SK-N-SH treated with all-trans-retinoic acid at 6 μM for 48 hours (cell line): ENCODE measurements at regions not wholly inside any gene's neighbourhood (a gene's known extent, or its start where the extent isn't known, plus 50 kb on each side); places are given as distances from the start of the nearest gene placed in this dataset.

ENCODE experiments used
- BACH2 ChIP-seq: fragments of 250-450 bp; sonication (Bioruptor Pico); IDR thresholded peaks from 2 replicates; pipeline ENCODE4 v1.9.0; 2021; ENCODE audit warnings: mild to moderate bottlenecking, borderline replicate concordance
- CSDC2 ChIP-seq: fragments of 250-450 bp; sonication (Bioruptor Pico); IDR thresholded peaks from 2 replicates; pipeline ENCODE4 v1.5.0; 2020; ENCODE audit warnings: mild to moderate bottlenecking, moderate library complexity
- ESRRG ChIP-seq: fragments of 250-450 bp; sonication (Bioruptor Pico); IDR thresholded peaks from 2 replicates; pipeline ENCODE4 v1.6.1; 2021; ENCODE audit warnings: mild to moderate bottlenecking
- ISL1 ChIP-seq: fragments of 250-450 bp; sonication (Bioruptor Pico); IDR thresholded peaks from 2 replicates; pipeline ENCODE4 v2.1.2; 2022; ENCODE audit warnings: mild to moderate bottlenecking, moderate library complexity
- SNAI2 ChIP-seq: fragments of 250-450 bp; sonication (Bioruptor Pico); IDR thresholded peaks from 2 replicates; pipeline ENCODE4 v1.5.0; 2020; ENCODE audit warnings: mild to moderate bottlenecking, moderate library complexity
- TCF4 ChIP-seq: fragments of 250-450 bp; sonication (Bioruptor Pico); IDR thresholded peaks from 2 replicates; pipeline ENCODE4 v1.8.0; 2021; ENCODE audit warnings: mild to moderate bottlenecking, moderate library complexity, borderline replicate concordance
- ZC3H10 ChIP-seq: fragments of 250-450 bp; sonication (Bioruptor Pico); IDR thresholded peaks from 2 replicates; pipeline ENCODE4 v1.5.1; 2021; ENCODE audit warnings: mild to moderate bottlenecking, moderate library complexity
- ZFP3 ChIP-seq: fragments of 250-450 bp; sonication (Bioruptor Pico); IDR thresholded peaks from 2 replicates; pipeline ENCODE4 v1.5.0; 2020; ENCODE audit warnings: mild to moderate bottlenecking, moderate library complexity
- ZFP30 ChIP-seq: fragments of 450-650 bp; formaldehyde crosslinking; IDR thresholded peaks from 2 replicates; pipeline ENCODE4 v1.5.0; 2022; ENCODE audit warnings: mild to moderate bottlenecking, moderate library complexity
- ZNF565 ChIP-seq: fragments of 450-650 bp; formaldehyde crosslinking; conservative IDR thresholded peaks from 2 replicates; pipeline ENCODE4 v1.5.0; 2020; ENCODE audit warnings: low read depth, mild to moderate bottlenecking, moderate library complexity
- TF ChIP-seq, protein P1 (sequence below): fragments of 250-450 bp; sonication (Bioruptor Pico); IDR thresholded peaks from 2 replicates; pipeline ENCODE4 v1.8.0; 2020; ENCODE audit warnings: mild to moderate bottlenecking, moderate library complexity, borderline replicate concordance
- TF ChIP-seq, protein P2 (sequence below): fragments of 250-450 bp; sonication (Bioruptor Pico); IDR thresholded peaks from 2 replicates; pipeline ENCODE4 v1.5.0; 2020; ENCODE audit warnings: mild to moderate bottlenecking, moderate library complexity
- TF ChIP-seq, protein P3 (sequence below): fragments of 250-450 bp; sonication (Bioruptor Pico); IDR thresholded peaks from 2 replicates; pipeline ENCODE4 v1.5.1; 2020; ENCODE audit warnings: low read depth, mild to moderate bottlenecking, moderate library complexity

DNA sequence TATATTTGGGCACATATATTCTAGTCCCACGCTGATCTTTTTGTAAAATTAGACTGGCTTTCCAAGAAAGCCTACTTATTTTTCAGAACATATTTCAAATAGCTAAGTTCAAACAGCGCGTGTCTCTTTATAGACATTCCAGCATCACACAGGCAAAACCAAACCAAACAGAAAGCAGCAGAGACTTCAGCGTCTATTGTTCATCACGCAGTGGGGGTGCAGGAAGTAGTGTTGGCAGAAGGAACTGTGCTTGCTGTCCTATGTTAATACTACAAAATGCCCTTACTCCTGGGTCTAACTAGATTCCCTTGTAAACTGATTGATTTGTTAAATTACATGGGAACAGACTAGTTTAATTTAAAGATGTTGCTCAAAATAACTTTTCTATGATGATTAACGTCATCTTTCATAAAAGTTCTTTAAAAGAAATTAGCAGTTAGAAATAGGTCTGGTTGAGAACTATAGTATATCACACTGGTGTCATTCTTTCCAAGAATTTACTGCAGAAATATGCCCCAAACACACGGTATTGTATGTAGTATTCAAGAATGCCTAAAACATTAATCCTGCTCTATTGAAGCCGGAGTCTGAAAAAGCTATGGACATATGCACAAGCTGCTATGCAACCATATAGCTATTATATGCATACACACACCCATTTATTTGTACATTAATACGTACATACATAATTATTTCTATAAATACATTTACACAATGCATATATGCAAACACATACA lies 436.3 kb downstream of the CBLN2 start:
- TF ChIP-seq ZFP30 (CRISPR knock-in tag) (no peak), ZFP3 (CRISPR knock-in tag) (no peak), CSDC2 (CRISPR knock-in tag) (no peak), BACH2 (CRISPR knock-in tag) (no peak), ZNF565 (CRISPR knock-in tag) (no peak), ZC3H10 (CRISPR knock-in tag) (no peak), SNAI2 (CRISPR knock-in tag) (no peak), ESRRG (CRISPR knock-in tag) (no peak), ISL1 (CRISPR knock-in tag) (no peak), TCF4 (CRISPR knock-in tag) (no peak)
- TF ChIP-seq, protein P1, sequence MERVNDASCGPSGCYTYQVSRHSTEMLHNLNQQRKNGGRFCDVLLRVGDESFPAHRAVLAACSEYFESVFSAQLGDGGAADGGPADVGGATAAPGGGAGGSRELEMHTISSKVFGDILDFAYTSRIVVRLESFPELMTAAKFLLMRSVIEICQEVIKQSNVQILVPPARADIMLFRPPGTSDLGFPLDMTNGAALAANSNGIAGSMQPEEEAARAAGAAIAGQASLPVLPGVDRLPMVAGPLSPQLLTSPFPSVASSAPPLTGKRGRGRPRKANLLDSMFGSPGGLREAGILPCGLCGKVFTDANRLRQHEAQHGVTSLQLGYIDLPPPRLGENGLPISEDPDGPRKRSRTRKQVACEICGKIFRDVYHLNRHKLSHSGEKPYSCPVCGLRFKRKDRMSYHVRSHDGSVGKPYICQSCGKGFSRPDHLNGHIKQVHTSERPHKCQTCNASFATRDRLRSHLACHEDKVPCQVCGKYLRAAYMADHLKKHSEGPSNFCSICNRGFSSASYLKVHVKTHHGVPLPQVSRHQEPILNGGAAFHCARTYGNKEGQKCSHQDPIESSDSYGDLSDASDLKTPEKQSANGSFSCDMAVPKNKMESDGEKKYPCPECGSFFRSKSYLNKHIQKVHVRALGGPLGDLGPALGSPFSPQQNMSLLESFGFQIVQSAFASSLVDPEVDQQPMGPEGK (CRISPR knock-in tag) = no peak
- TF ChIP-seq, protein P2, sequence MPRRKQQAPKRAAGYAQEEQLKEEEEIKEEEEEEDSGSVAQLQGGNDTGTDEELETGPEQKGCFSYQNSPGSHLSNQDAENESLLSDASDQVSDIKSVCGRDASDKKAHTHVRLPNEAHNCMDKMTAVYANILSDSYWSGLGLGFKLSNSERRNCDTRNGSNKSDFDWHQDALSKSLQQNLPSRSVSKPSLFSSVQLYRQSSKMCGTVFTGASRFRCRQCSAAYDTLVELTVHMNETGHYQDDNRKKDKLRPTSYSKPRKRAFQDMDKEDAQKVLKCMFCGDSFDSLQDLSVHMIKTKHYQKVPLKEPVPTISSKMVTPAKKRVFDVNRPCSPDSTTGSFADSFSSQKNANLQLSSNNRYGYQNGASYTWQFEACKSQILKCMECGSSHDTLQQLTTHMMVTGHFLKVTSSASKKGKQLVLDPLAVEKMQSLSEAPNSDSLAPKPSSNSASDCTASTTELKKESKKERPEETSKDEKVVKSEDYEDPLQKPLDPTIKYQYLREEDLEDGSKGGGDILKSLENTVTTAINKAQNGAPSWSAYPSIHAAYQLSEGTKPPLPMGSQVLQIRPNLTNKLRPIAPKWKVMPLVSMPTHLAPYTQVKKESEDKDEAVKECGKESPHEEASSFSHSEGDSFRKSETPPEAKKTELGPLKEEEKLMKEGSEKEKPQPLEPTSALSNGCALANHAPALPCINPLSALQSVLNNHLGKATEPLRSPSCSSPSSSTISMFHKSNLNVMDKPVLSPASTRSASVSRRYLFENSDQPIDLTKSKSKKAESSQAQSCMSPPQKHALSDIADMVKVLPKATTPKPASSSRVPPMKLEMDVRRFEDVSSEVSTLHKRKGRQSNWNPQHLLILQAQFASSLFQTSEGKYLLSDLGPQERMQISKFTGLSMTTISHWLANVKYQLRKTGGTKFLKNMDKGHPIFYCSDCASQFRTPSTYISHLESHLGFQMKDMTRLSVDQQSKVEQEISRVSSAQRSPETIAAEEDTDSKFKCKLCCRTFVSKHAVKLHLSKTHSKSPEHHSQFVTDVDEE (CRISPR knock-in tag) = no peak
- TF ChIP-seq, protein P3, sequence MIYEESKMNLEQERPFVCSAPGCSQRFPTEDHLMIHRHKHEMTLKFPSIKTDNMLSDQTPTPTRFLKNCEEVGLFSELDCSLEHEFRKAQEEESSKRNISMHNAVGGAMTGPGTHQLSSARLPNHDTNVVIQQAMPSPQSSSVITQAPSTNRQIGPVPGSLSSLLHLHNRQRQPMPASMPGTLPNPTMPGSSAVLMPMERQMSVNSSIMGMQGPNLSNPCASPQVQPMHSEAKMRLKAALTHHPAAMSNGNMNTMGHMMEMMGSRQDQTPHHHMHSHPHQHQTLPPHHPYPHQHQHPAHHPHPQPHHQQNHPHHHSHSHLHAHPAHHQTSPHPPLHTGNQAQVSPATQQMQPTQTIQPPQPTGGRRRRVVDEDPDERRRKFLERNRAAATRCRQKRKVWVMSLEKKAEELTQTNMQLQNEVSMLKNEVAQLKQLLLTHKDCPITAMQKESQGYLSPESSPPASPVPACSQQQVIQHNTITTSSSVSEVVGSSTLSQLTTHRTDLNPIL (CRISPR knock-in tag) = no peak
